Esophagus muscularis mucosa (tissue), 4 donors: ENCODE measurements at regions not wholly inside any gene's neighbourhood (a gene's known extent, or its start where the extent isn't known, plus 50 kb on each side); places are given as distances from the start of the nearest gene placed in this dataset.
"Not testable (repeated sequence)": the region's sequence is repeated elsewhere in the genome, so short reads cannot be mapped to it uniquely, and the experiment has no call there.

ENCODE experiments used
- DNase-seq: peaks from one replicate; pipeline ENCODE4 v3.0.0-alpha.2; 2017; ENCODE audit errors: extremely low spot score
- H3K27ac ChIP-seq, 4 donors: fragments of 200-600 bp; sonication (generic); replicated peaks in 1 of 4; 1 replicate in 3 of 4; 2 replicates in 1 of 4; pipeline ENCODE4 v1.5.1; 2016 to 2019; ENCODE audit warnings: mild to moderate bottlenecking in 1 of 4
- H3K27me3 ChIP-seq, 4 donors: fragments of 200-600 bp; sonication (generic); one replicate each; pipeline versions ENCODE4 v1.5.1 to v1.6.0; 2016 to 2019
- H3K36me3 ChIP-seq, 4 donors: fragments of 200-600 bp; sonication (generic); one replicate each; pipeline ENCODE4 v1.5.1; 2016 to 2019
- H3K4me1 ChIP-seq, 4 donors: fragments of 200-600 bp; sonication (generic); one replicate each; pipeline ENCODE4 v1.5.1; 2016 to 2019
- H3K4me3 ChIP-seq, 4 donors: fragments of 200-600 bp; sonication (generic); 1 replicate in 2 of 4; 2 replicates in 2 of 4; pipeline ENCODE4 v1.5.1; 2016 to 2019; ENCODE audit warnings: mild to moderate bottlenecking in 4 of 4, moderate library complexity in 1 of 4
- H3K9me3 ChIP-seq, 4 donors: fragments of 200-600 bp; sonication (generic); 1 replicate in 3 of 4; 2 replicates in 1 of 4; pipeline ENCODE4 v1.5.1; 2016 to 2019
- CTCF ChIP-seq, 3 experiments: fragments of 200-600 bp in 2 of 3; fragments of 450-650 bp in 1 of 3; sonication (generic) in 2 of 3; IDR thresholded peaks; one replicate each; pipeline ENCODE4 v1.5.1; 2017 to 2019; ENCODE audit warnings: antibody characterized with exemption in 3 of 3, mild to moderate bottlenecking in 2 of 3, moderate library complexity in 1 of 3
- EP300 ChIP-seq: sonication (generic); formaldehyde crosslinking; IDR thresholded peaks from one replicate; pipeline ENCODE4 v1.6.1; 2017; ENCODE audit warnings: antibody characterized with exemption
- POLR2A ChIP-seq: fragments of 450-650 bp; IDR thresholded peaks from one replicate; pipeline ENCODE4 v1.6.1; 2017; ENCODE audit warnings: antibody characterized with exemption, moderate library complexity, mild to moderate bottlenecking, low read depth
- POLR2AphosphoS5 ChIP-seq, 2 donors: sonication (generic); formaldehyde crosslinking; IDR thresholded peaks; one replicate each; pipeline ENCODE4 v1.6.1; 2017; ENCODE audit warnings: antibody characterized with exemption in 2 of 2
- WGBS: methylation state at CpG from one replicate; pipeline ENCODE4 v1.1.5; 2018; 5-methylcytosine and 5-hydroxymethylcytosine counted together
- intact Hi-C: fragments of 100-400 bp; cut with DNase I; formaldehyde crosslinking; loops from one replicate; pipeline ENCODE4 v1.15.1; 2023

- intact Hi-C loops, H3K36me3 ChIP-seq, H3K4me3 ChIP-seq, H3K27me3 ChIP-seq, DNase-seq, H3K9me3 ChIP-seq: not testable (repeated sequence)
- peaks cover 3 to 29% (median 23%) of the 10 kb centered on the region in 4 donors for H3K4me1 ChIP-seq
- H3K27ac ChIP-seq = peak overlapping the region in 3 of 4 donors; percentile 4 to 52 (median 31)
- WGBS = 39% methylated on average over 1 of the region's 1 CpG
Measured at GRCh38 chr9:42239445-42240260, 56.2 kb downstream of the SPATA31A6 start.

DNA sequence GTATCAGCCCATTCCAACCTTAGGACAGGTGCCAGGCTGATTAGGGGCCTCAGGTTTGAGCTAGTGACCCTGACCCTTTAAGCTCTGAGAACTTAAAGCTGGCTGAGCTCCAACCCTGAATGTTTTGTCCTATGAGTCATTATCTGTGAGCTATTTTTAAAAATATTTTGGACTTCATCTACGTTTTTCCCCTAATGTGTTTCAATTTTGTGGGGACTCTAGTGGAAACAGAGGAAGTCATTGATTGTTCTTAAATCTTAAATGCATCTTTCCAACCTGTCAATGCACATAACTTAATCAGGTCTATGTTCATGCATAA, 56.8 kb downstream of the SPATA31A6 start:
- DNase-seq, H3K27me3 ChIP-seq, H3K36me3 ChIP-seq, H3K9me3 ChIP-seq, intact Hi-C loops, H3K4me3 ChIP-seq: not testable (repeated sequence)
- WGBS = 15% methylated on average over 1 of the region's 1 CpG
- Histone ChIP-seq H3K4me1 (peaks cover 3 to 29% (median 21%) of the 10 kb centered on the region in 4 donors), H3K27ac (peak overlapping the region in 3 of 4 donors; percentile 4 to 52 (median 31))

- intact Hi-C loops, H3K36me3 ChIP-seq, H3K4me3 ChIP-seq, DNase-seq, H3K27me3 ChIP-seq, H3K27ac ChIP-seq, H3K9me3 ChIP-seq: not testable (repeated sequence)
- 88% methylated on average over 2 of the region's 2 CpGs for WGBS
- H3K4me1 ChIP-seq = peaks cover 3 to 18% (median 16%) of the 10 kb centered on the region in 4 donors
Measured at GRCh38 chr9:42243211-42243610, 59.8 kb downstream of the SPATA31A6 start.

DNA sequence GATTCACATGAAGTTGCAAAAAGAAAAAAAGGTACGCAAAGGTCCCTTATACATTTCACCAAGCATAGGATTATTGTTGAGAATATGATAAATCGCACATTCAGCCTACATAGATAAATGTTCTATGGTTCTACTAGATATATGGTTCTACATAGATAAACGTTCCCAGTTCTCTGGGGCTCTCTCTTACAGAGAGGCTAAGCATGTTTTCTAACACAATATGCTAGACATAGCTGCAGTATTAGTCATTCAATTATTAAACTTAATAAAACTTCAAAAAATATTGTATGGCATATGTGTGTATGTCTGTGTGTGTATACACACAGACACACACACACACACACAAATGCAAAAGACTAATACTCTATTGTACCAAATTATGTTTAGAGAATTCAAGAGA, 60.4 kb downstream of the SPATA31A6 start:
- 74% methylated on average over 3 of the region's 3 CpGs for WGBS
- H3K27ac ChIP-seq, H3K9me3 ChIP-seq, H3K4me3 ChIP-seq, DNase-seq, H3K36me3 ChIP-seq, intact Hi-C loops, H3K27me3 ChIP-seq: not testable (repeated sequence)
- H3K4me1 ChIP-seq = peaks cover 3 to 16% (median 14%) of the 10 kb centered on the region in 4 donors

DNA sequence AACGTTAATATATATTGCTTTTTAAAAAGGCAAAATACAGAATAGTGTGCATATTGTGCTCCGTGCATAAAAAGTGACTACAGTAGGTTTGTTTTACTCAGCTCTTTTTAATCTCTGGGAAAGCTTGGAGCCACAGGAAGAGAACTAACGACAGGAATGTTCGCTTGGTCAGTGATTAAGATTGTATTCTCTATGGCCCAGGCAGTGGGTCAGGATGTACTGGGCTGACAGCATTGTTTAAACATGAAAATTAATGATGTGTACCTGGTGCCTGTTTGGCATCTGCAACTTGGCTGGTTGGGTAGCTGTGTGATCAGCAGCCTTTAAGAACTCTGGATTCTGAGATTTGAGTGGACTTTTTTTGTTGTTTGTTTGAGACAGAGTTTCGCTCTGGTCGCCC, 85.3 kb downstream of the SPATA31A6 start:
- H3K36me3 ChIP-seq, H3K4me3 ChIP-seq, intact Hi-C loops, H3K9me3 ChIP-seq, H3K27me3 ChIP-seq, DNase-seq: not testable (repeated sequence)
- WGBS = 57% methylated on average over 6 of the region's 6 CpGs
- peak overlapping the region in 3 of 4 donors; percentile 22 to 56 (median 54) for H3K27ac ChIP-seq
- peak in 1 of 2 donors; percentile 63 for TF ChIP-seq POLR2AphosphoS5 (IDR thresholded peaks at IDR 0.05)
- peaks cover 0 to 22% (median 12%) of the 10 kb centered on the region in 4 donors for H3K4me1 ChIP-seq

DNA sequence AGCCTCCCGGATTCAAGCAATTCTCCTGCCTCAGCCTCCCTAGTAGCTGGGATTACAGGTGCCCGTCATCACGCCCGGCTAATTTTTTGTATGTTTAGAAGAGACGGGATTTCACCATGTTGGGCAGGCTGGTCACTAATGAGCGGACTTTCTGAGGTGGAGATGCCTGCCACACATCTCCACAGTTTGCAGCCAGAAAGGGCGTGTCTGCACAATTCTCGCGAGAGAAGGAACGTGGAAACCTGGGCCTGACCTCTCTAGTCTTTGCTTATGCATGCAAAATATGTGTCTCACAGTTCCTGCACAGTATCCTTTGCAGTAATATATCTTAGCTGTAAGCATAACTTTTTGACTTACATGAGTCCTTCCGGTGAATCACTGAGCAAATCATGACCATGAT, 85.7 kb downstream of the SPATA31A6 start:
- 78% methylated on average over 11 of the region's 11 CpGs for WGBS
- intact Hi-C loops, H3K9me3 ChIP-seq, H3K27ac ChIP-seq, H3K4me3 ChIP-seq, H3K36me3 ChIP-seq, H3K27me3 ChIP-seq: not testable (repeated sequence)
- peak; percentile 86 for DNase-seq
- H3K4me1 ChIP-seq = peaks cover 0 to 22% (median 12%) of the 10 kb centered on the region in 4 donors

DNA sequence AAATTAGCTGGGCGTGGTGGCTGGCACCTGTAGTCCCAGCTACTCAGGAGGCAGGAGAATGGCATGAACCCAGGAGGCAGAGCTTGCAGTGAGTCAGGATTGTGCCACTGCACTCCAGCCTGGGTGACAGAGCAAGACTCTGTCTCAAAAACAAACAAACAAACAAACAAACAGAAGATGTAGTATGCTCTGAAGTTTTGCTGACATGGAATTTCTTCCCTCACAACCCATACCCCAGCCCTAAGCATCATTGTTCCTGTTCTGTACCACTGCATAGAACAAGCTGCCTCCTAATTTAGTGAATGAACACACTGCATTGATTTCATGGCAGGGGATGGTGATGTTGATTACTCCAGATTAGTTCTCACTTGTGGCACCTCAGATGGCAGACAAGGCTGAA, 89.7 kb downstream of the SPATA31A6 start:
- H3K4me3 ChIP-seq, H3K36me3 ChIP-seq, H3K27me3 ChIP-seq, H3K27ac ChIP-seq, intact Hi-C loops, DNase-seq, H3K9me3 ChIP-seq: not testable (repeated sequence)
- H3K4me1 ChIP-seq = peaks cover 0 to 16% (median 10%) of the 10 kb centered on the region in 4 donors
- WGBS = 89% methylated on average over 1 of the region's 1 CpG

- peak; percentile 92 for DNase-seq
- no peaks in the 10 kb centered on the region for H3K36me3 ChIP-seq
- no peak overlapping the region for H3K4me3 ChIP-seq
- H3K27ac ChIP-seq = no peak overlapping the region
- no peaks in the 10 kb centered on the region for H3K4me1 ChIP-seq
- no peaks in the 10 kb centered on the region for H3K9me3 ChIP-seq
- H3K27me3 ChIP-seq = no peaks in the 10 kb centered on the region
- WGBS = 74% methylated on average over 9 of the region's 9 CpGs
- TF ChIP-seq POLR2A (no peak), EP300 (no peak), POLR2AphosphoS5 (IDR thresholded peaks at IDR 0.05) (no peak), CTCF (IDR thresholded peaks at IDR 0.05) (no peak)
- intact Hi-C loops = no loop called here
Measured at GRCh38 chr9:42275141-42275540, 91.7 kb downstream of the SPATA31A6 start.

DNA sequence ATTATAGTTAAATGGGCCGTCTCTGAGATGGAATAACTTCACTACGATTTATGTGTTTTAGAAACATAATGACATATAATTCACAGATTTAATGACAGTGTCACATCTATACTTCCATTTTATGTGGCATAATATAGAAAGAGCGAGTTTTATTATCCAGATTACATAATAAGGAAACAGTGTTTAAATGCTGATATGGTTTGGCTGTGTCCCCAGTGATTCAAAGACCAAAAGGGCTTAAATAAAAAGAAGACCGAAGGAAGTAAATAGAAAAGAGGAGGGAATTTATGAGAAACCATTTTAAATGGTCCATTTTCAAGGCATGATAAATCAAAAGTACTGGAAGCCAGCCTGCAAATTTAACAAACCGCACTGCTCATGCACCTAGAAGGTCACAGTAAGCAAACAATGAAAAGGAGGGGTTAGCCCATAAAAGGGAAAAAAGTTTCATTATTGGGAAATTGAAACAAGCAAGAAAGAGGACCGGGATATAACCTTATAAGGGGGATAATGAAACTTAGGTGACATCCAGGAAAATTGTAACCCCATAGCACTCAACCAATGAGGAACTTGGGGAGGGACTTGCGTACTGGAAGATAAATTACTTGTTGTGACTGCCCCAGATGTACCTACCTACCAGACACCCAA, 99.2 kb downstream of the SPATA31A6 start:
- DNase-seq, H3K9me3 ChIP-seq, H3K27ac ChIP-seq, H3K4me3 ChIP-seq, H3K4me1 ChIP-seq, intact Hi-C loops, H3K27me3 ChIP-seq, H3K36me3 ChIP-seq: not testable (repeated sequence)
- WGBS = 83% methylated on average over 7 of the region's 7 CpGs

DNA sequence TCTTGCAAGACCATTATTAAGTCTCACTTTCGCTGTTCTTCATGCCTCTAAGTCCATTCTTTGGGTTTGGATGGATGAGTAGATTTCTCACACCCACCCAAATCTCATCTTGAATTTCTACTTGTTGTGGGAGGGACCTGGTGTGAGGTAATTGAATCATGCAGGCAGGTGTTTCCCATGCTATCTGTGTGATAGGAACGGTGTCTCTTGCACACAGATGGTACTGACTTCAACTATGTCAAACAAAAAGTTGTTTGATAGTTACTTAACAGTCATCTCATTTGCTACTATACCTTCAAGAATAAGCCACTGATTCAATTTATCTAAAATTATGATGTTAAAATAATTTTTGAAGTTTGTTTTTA, 99.7 kb downstream of the SPATA31A6 start:
- 70% methylated on average over 2 of the region's 2 CpGs for WGBS
- H3K9me3 ChIP-seq, H3K27me3 ChIP-seq, H3K36me3 ChIP-seq, H3K27ac ChIP-seq, intact Hi-C loops, H3K4me3 ChIP-seq, H3K4me1 ChIP-seq: not testable (repeated sequence)
- DNase-seq = peak; percentile 74

GRCh38 chr9:42286145-42286845, 102.8 kb downstream of the SPATA31A6 start:
- H3K9me3 ChIP-seq, H3K27ac ChIP-seq, H3K36me3 ChIP-seq, H3K4me1 ChIP-seq, H3K4me3 ChIP-seq, intact Hi-C loops, H3K27me3 ChIP-seq: not testable (repeated sequence)
- 80% methylated on average over 7 of the region's 7 CpGs for WGBS
- DNase-seq = peak; percentile 91
